Common myeloid progenitor, CD34-positive (primary cell): ENCODE measurements at regions not wholly inside any gene's neighbourhood (a gene's known extent, or its start where the extent isn't known, plus 50 kb on each side); places are given as distances from the start of the nearest gene placed in this dataset.

Experiments used
- CTCF ChIA-PET: fragments of 350-600 bp; sonication (Branson Sonifier 250); formaldehyde crosslinking; loops from one replicate; lab custom pipeline; 2021; ENCODE audit warnings: antibody characterized with exemption; lab: Charles Lee
- POLR2A ChIA-PET: fragments of 350-600 bp; sonication (Branson Sonifier 250); formaldehyde crosslinking; loops from one replicate; lab custom pipeline; 2021; ENCODE audit warnings: antibody characterized with exemption; lab: Charles Lee
- DNase-seq, 3 donors: peaks; one replicate each; pipeline versions ENCODE4 v3.0.0 to v3.0.0-alpha.2; 2013
- H3K27ac ChIP-seq, 2 experiments: 1 replicate in 1 of 2; 2 replicates in 1 of 2; pipeline ENCODE4 v1.7.0; 2013; ENCODE audit warnings: inconsistent platforms in 2 of 2, low read length in 2 of 2, mild to moderate bottlenecking in 2 of 2, low read depth in 1 of 2, moderate library complexity in 1 of 2; ENCODE audit not compliant: severe bottlenecking in 2 of 2, insufficient read depth in 1 of 2, poor library complexity in 1 of 2
- H3K27me3 ChIP-seq, 5 experiments: replicated peaks in 2 of 5; 1 replicate in 3 of 5; 2 replicates in 2 of 5; pipeline versions ENCODE4 v1.6.1 to v1.7.0; 2013; ENCODE audit warnings: low read length in 4 of 5, mild to moderate bottlenecking in 2 of 5, moderate library complexity in 2 of 5, inconsistent platforms in 1 of 5; ENCODE audit not compliant: insufficient read depth in 5 of 5, control insufficient read depth in 4 of 5
- H3K36me3 ChIP-seq, 4 experiments: 1 replicate in 2 of 4; 2 replicates in 2 of 4; pipeline versions ENCODE4 v1.6.1 to v1.7.0; 2013; ENCODE audit warnings: low read length in 3 of 4, control low read depth in 1 of 4, mild to moderate bottlenecking in 1 of 4; ENCODE audit not compliant: control insufficient read depth in 4 of 4, insufficient read depth in 4 of 4
- H3K4me1 ChIP-seq, 4 experiments: 1 replicate in 3 of 4; 2 replicates in 1 of 4; pipeline versions ENCODE4 v1.6.1 to v1.7.1; 2013; ENCODE audit warnings: low read length in 3 of 4, mild to moderate bottlenecking in 3 of 4, control low read depth in 1 of 4, inconsistent platforms in 1 of 4, moderate library complexity in 1 of 4; ENCODE audit not compliant: control insufficient read depth in 4 of 4, insufficient read depth in 4 of 4; ENCODE audit errors: control extremely low read depth in 1 of 4
- H3K4me3 ChIP-seq, 7 experiments: 1 replicate in 4 of 7; 2 replicates in 3 of 7; pipeline versions ENCODE4 v1.5.1 to v1.7.0; 2013; ENCODE audit warnings: mild to moderate bottlenecking in 7 of 7, low read length in 6 of 7, moderate library complexity in 6 of 7, inconsistent platforms in 2 of 7, low read depth in 2 of 7, control low read depth in 1 of 7; ENCODE audit not compliant: insufficient read depth in 4 of 7, control insufficient read depth in 1 of 7; ENCODE audit errors: extremely low read depth in 1 of 7
- H3K9me3 ChIP-seq, 5 experiments: 1 replicate in 4 of 5; 2 replicates in 1 of 5; pipeline versions ENCODE4 v1.6.1 to v1.7.1; 2013; ENCODE audit warnings: low read length in 4 of 5, mild to moderate bottlenecking in 2 of 5, inconsistent platforms in 1 of 5, low read depth in 1 of 5, moderate library complexity in 1 of 5; ENCODE audit not compliant: control insufficient read depth in 4 of 5, insufficient read depth in 2 of 5; ENCODE audit errors: control extremely low read depth in 1 of 5
- WGBS: methylation state at CpG from one replicate; pipeline ENCODE4 v1.1.5; 2013; ENCODE audit not compliant: insufficient coverage; 5-methylcytosine and 5-hydroxymethylcytosine counted together

GRCh38 chr4:181701214-181701613 lies 542.0 kb upstream of the TENM3 start:
- no peaks in the 10 kb centered on the region for H3K27me3 ChIP-seq
- no peak overlapping the region for H3K27ac ChIP-seq
- 85% methylated on average over 4 of the region's 5 CpGs for WGBS
- no peaks in the 10 kb centered on the region for H3K4me1 ChIP-seq
- no peaks in the 10 kb centered on the region for H3K9me3 ChIP-seq
- no peak for DNase-seq
- H3K4me3 ChIP-seq: no peak overlapping the region
- no peaks in the 10 kb centered on the region for H3K36me3 ChIP-seq
- CTCF ChIA-PET: no interaction called here
- POLR2A ChIA-PET: no interaction called here

- 97% methylated on average over 5 of the region's 9 CpGs for WGBS
Measured at GRCh38 chr4:181701894-181702293, 541.3 kb upstream of the TENM3 start.

GRCh38 chr4:181702864-181703495 lies 540.2 kb upstream of the TENM3 start:
- H3K9me3 ChIP-seq: no peaks in the 10 kb centered on the region
- H3K4me1 ChIP-seq: no peaks in the 10 kb centered on the region
- no peak overlapping the region for H3K27ac ChIP-seq
- CTCF ChIA-PET: no interaction called here
- no peak for DNase-seq
- H3K27me3 ChIP-seq: no peaks in the 10 kb centered on the region
- POLR2A ChIA-PET: no interaction called here
- WGBS: 86% methylated on average over 9 of the region's 11 CpGs
- H3K4me3 ChIP-seq: no peak overlapping the region
- no peaks in the 10 kb centered on the region for H3K36me3 ChIP-seq

More at GRCh38 chr4:181701894-181702293, 541.3 kb upstream of the TENM3 start:
- no peak for DNase-seq
- H3K9me3 ChIP-seq: no peaks in the 10 kb centered on the region
- H3K27me3 ChIP-seq: no peaks in the 10 kb centered on the region
- no peak overlapping the region for H3K27ac ChIP-seq
- H3K36me3 ChIP-seq: no peaks in the 10 kb centered on the region
- POLR2A ChIA-PET: no interaction called here
- no peaks in the 10 kb centered on the region for H3K4me1 ChIP-seq
- no peak overlapping the region for H3K4me3 ChIP-seq
- CTCF ChIA-PET: no interaction called here

GRCh38 chr4:181710143-181710542 lies 533.1 kb upstream of the TENM3 start:
- WGBS: 91% methylated on average over 6 of the region's 7 CpGs
- Histone ChIP-seq H3K27ac (no peak overlapping the region), H3K36me3 (no peaks in the 10 kb centered on the region), H3K4me1 (no peaks in the 10 kb centered on the region), H3K4me3 (no peak overlapping the region), H3K9me3 (no peaks in the 10 kb centered on the region), H3K27me3 (no peaks in the 10 kb centered on the region)
- CTCF ChIA-PET: no interaction called here
- POLR2A ChIA-PET: no interaction called here
- no peak for DNase-seq

GRCh38 chr4:181711387-181711786 lies 531.8 kb upstream of the TENM3 start:
- no peaks in the 10 kb centered on the region for H3K27me3 ChIP-seq
- CTCF ChIA-PET: no interaction called here

GRCh38 chr4:181728305-181728966 lies 514.8 kb upstream of the TENM3 start:
- Histone ChIP-seq H3K4me1 (no peaks in the 10 kb centered on the region), H3K27me3 (no peaks in the 10 kb centered on the region), H3K27ac (no peak overlapping the region), H3K9me3 (peaks cover 0 to 5% (median 0%) of the 10 kb centered on the region in 5 experiments), H3K36me3 (no peaks in the 10 kb centered on the region), H3K4me3 (no peak overlapping the region)
- 83% methylated on average over 1 of the region's 5 CpGs for WGBS
- ChIA-PET CTCF (no interaction called here), POLR2A (no interaction called here)
- DNase-seq: no peak

More at GRCh38 chr4:181711387-181711786, 531.8 kb upstream of the TENM3 start:
- Histone ChIP-seq H3K9me3 (no peaks in the 10 kb centered on the region), H3K27ac (no peak overlapping the region), H3K4me1 (no peaks in the 10 kb centered on the region), H3K4me3 (no peak overlapping the region), H3K36me3 (no peaks in the 10 kb centered on the region)
- WGBS: 100% methylated on average over 1 of the region's 1 CpG
- no peak for DNase-seq
- POLR2A ChIA-PET: no interaction called here

- H3K27ac ChIP-seq: no peak overlapping the region
- WGBS: 100% methylated on average over 1 of the region's 1 CpG
- no peak for DNase-seq
- no peaks in the 10 kb centered on the region for H3K4me1 ChIP-seq
- no peak overlapping the region for H3K4me3 ChIP-seq
- ChIA-PET POLR2A (no interaction called here), CTCF (no interaction called here)
- no peaks in the 10 kb centered on the region for H3K36me3 ChIP-seq
- H3K9me3 ChIP-seq: no peaks in the 10 kb centered on the region
- no peaks in the 10 kb centered on the region for H3K27me3 ChIP-seq
Measured at GRCh38 chr4:181731900-181732299, 511.3 kb upstream of the TENM3 start.
